ENCODE measurements at regions not wholly inside any gene's neighbourhood (a gene's known extent, or its start where the extent isn't known, plus 50 kb on each side); places are given as distances from the start of the nearest gene placed in this dataset.

- no peak overlapping the region for H2BK5ac ChIP-seq (ENCODE audit: low read depth, low read length, poor library complexity, severe bottlenecking)
- DNase-seq (no peak), ATAC-seq (ENCODE audit: low read depth) (no peak)
- H3K79me1 ChIP-seq (ENCODE audit: low read depth in 1 of 2, low read length in 2 of 2): no peaks in the 10 kb centered on the region
- no peak overlapping the region for H2BK15ac ChIP-seq (ENCODE audit: low read depth, low read length)
- no peak overlapping the region for H2AK5ac ChIP-seq (ENCODE audit: low read depth, low read length)
- no peak overlapping the region for H3K9ac ChIP-seq (ENCODE audit: low read depth, low read length)
- peaks cover 12% of the 10 kb centered on the region for H3K27me3 ChIP-seq (ENCODE audit: control insufficient read depth, insufficient read depth, low read length)
- no peaks in the 10 kb centered on the region for H3K4me1 ChIP-seq (ENCODE audit: control insufficient read depth, insufficient read depth, low read length)
- H3K4me2 ChIP-seq (ENCODE audit: low read depth, low read length): no peak overlapping the region
- no peaks in the 10 kb centered on the region for H4K20me1 ChIP-seq (ENCODE audit: insufficient read depth, low read length)
- H4K8ac ChIP-seq (ENCODE audit: low read depth in 2 of 2, low read length in 2 of 2): no peak overlapping the region
- no TSS peak for BruUV-seq (replicated peaks)
- ChIA-PET POLR2A (ENCODE audit: unreplicated experiment) (no interaction called here), CTCF (no interaction called here)
- no peaks in the 10 kb centered on the region for H3K9me1 ChIP-seq (ENCODE audit: insufficient read depth, low read length)
- no peak overlapping the region for H3K27ac ChIP-seq (ENCODE audit: insufficient read depth, low read length)
- no CpG with 5 or more reads among the region's 3 CpGs for WGBS, 2 experiments (ENCODE audit: extremely low coverage in 2 of 2, insufficient read length in 1 of 2)
- in situ Hi-C loops (cut with MboI; ENCODE audit: low sequenced_read_pairs): loop anchor here (25.0 kb wide), 1 partner anchor 1619 kb away; no protein-coding TSS in a partner anchor
- H3K23ac ChIP-seq (ENCODE audit: low read depth, low read length): no peak overlapping the region
- no peak overlapping the region for H3K4ac ChIP-seq (ENCODE audit: low read depth, low read length)
- no peak overlapping the region for H3K14ac ChIP-seq (replicated peaks; ENCODE audit: low read depth, low read length)
- H3K56ac ChIP-seq (ENCODE audit: extremely low read depth, insufficient read depth, low read length): no peak overlapping the region
- H2BK120ac ChIP-seq (ENCODE audit: low read depth, low read length): no peak overlapping the region
- H3K4me3 ChIP-seq (ENCODE audit: insufficient read depth, low read depth, low read length): no peak overlapping the region
- no peaks in the 10 kb centered on the region for H3K36me3 ChIP-seq (ENCODE audit: control insufficient read depth, insufficient read depth, low read length)
- no peak overlapping the region for H2AK9ac ChIP-seq (replicated peaks; ENCODE audit: low read depth, low read length, poor library complexity)
- H2AFZ ChIP-seq (replicated peaks; ENCODE audit: low read length, poor library complexity): no peak overlapping the region
- H2BK20ac ChIP-seq (ENCODE audit: low read depth, low read length): no peak overlapping the region
- no peaks in the 10 kb centered on the region for H3K9me3 ChIP-seq (ENCODE audit: control insufficient read depth, insufficient read depth, low read length)
- intact Hi-C loops (cut with micrococcal nuclease): loop anchor here (2.0 kb wide), 1 partner anchor 1277 kb away; no protein-coding TSS in a partner anchor
- no peak overlapping the region for H4K91ac ChIP-seq (ENCODE audit: insufficient read depth, low read depth, low read length)
- no peak overlapping the region for H3K18ac ChIP-seq (ENCODE audit: low read depth, low read length)
- dilution Hi-C loops (cut with HindIII; ENCODE audit: low sequenced_read_pairs, unreplicated experiment): no loop called here
- TF ChIP-seq NFE2L2 (IDR thresholded peaks at IDR 0.05; ENCODE audit: low read depth, low read length): no peak
- no peak for TF ChIP-seq CTCF (conservative IDR thresholded peaks at IDR 0.05; ENCODE audit: low read depth, low read length)
- no peak for TF ChIP-seq BHLHE40 (IDR thresholded peaks at IDR 0.05; ENCODE audit: low read depth, low read length)
- no peak for TF ChIP-seq MAZ (IDR thresholded peaks at IDR 0.05; ENCODE audit: borderline replicate concordance, low read depth, low read length)
- no peak overlapping the region for H4K5ac ChIP-seq (ENCODE audit: low read depth, low read length)
Observed at GRCh38 chr9:108755979-108756378, 99.8 kb downstream of the ACTL7B start.
